ENCODE measurements at regions not wholly inside any gene's neighbourhood (a gene's known extent, or its start where the extent isn't known, plus 50 kb on each side); places are given as distances from the start of the nearest gene placed in this dataset.

DNA sequence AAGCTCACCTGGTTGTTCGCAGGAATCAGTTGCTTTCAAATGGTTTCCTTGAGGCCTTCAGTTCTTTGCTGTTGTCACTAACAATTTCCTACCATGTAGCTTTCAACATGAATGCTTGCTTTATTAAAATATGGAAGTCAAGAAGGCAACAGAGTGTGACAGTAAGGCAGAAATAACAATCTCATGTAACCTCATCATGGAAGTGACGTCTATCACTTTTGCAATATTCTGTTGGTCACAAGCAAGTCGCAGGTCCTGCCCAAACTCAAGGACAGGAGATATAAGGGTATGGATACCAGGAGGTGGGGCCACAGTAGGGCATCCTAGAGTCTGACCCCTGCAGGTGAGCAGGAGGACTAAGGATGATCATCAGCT is 296.8 kb upstream of the ZP4 start:
- DNase-seq (ENCODE audit: low spot score) = no peak
- no peaks in the 10 kb centered on the region for H3K4me1 ChIP-seq (ENCODE audit: control insufficient read depth in 4 of 4, insufficient read depth in 4 of 4, low read length in 3 of 4)
- no peaks in the 10 kb centered on the region for H3K36me3 ChIP-seq (ENCODE audit: control insufficient read depth in 4 of 4, insufficient read depth in 3 of 4, low read depth in 1 of 4, low read length in 3 of 4)
- H3K9me3 ChIP-seq (ENCODE audit: control insufficient read depth in 4 of 4, low read length in 3 of 4) = peaks cover 0 to 3% (median 1%) of the 10 kb centered on the region in 4 donors
- H3K9ac ChIP-seq (ENCODE audit: low read depth in 1 of 2, low read length in 2 of 2) = no peak overlapping the region
- TF ChIP-seq JUND (IDR thresholded peaks at IDR 0.05) (no peak), FOXA1 (IDR thresholded peaks at IDR 0.05) (no peak), SP1 (IDR thresholded peaks at IDR 0.05) (no peak), TAF1 (conservative IDR thresholded peaks at IDR 0.05) (no peak), GABPA (IDR thresholded peaks at IDR 0.05 in 1 of 2, conservative IDR thresholded peaks at IDR 0.05 in 1 of 2) (no peak), RXRA (IDR thresholded peaks at IDR 0.05) (no peak), NR2F2 (IDR thresholded peaks at IDR 0.05) (no peak), REST (IDR thresholded peaks at IDR 0.05) (no peak), HNF4A (conservative IDR thresholded peaks at IDR 0.05) (no peak), HNF4G (IDR thresholded peaks at IDR 0.05) (no peak), YY1 (IDR thresholded peaks at IDR 0.05) (no peak), FOXA2 (IDR thresholded peaks at IDR 0.05) (no peak)
- TF ChIP-seq, protein P1, sequence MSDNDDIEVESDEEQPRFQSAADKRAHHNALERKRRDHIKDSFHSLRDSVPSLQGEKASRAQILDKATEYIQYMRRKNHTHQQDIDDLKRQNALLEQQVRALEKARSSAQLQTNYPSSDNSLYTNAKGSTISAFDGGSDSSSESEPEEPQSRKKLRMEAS (IDR thresholded peaks at IDR 0.05) = no peak
- TF ChIP-seq, protein P2, sequence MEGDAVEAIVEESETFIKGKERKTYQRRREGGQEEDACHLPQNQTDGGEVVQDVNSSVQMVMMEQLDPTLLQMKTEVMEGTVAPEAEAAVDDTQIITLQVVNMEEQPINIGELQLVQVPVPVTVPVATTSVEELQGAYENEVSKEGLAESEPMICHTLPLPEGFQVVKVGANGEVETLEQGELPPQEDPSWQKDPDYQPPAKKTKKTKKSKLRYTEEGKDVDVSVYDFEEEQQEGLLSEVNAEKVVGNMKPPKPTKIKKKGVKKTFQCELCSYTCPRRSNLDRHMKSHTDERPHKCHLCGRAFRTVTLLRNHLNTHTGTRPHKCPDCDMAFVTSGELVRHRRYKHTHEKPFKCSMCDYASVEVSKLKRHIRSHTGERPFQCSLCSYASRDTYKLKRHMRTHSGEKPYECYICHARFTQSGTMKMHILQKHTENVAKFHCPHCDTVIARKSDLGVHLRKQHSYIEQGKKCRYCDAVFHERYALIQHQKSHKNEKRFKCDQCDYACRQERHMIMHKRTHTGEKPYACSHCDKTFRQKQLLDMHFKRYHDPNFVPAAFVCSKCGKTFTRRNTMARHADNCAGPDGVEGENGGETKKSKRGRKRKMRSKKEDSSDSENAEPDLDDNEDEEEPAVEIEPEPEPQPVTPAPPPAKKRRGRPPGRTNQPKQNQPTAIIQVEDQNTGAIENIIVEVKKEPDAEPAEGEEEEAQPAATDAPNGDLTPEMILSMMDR (IDR thresholded peaks at IDR 0.05; ENCODE audit: low read depth, low read length, missing input control) = no peak
- TF ChIP-seq, protein P3, sequence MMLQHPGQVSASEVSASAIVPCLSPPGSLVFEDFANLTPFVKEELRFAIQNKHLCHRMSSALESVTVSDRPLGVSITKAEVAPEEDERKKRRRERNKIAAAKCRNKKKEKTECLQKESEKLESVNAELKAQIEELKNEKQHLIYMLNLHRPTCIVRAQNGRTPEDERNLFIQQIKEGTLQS (IDR thresholded peaks at IDR 0.05) = no peak
- 92% methylated on average over 3 of the region's 3 CpGs for WGBS
- no peak overlapping the region for H3K27ac ChIP-seq (ENCODE audit: low read depth in 1 of 2, low read length in 2 of 2)
- H3K27me3 ChIP-seq (ENCODE audit: control insufficient read depth in 4 of 4, insufficient read depth in 4 of 4, low read length in 3 of 4) = no peaks in the 10 kb centered on the region
- H3K4me3 ChIP-seq (ENCODE audit: low read depth in 1 of 3, low read length in 3 of 3) = no peak overlapping the region

DNA sequence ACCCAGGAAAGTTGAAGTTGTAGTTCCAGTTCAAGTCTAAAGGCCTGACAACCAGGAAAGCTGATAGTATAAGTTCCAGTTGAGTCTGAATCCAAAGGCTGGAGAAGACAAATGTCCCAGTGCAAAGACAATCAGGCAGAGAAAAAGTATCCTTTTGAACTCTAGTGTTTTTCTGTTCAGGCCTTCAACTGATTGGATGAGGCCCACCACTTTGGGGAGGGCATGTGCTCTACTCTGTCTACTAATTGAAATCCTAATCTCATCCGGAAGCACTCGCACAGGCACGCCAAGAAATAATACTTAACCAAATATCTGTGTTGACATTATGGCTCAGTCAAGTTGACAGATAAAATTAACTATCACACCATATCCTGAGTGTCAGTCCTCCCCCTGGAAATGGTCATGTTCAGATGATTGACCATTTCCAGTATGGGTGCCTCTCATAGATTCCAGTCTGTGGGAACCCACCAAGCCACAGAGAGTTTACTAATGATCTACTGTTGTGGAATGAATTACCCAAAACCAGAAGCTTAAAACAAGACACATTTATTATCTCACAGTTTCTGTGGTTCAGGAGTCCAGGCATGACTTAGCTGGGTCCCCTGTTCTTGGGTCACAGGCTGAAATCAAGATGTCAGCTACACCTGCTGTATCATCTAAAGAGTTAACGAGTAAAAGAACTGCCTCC is 296.3 kb upstream of the ZP4 start:
- WGBS = 88% methylated on average over 4 of the region's 4 CpGs
- TF ChIP-seq GABPA (IDR thresholded peaks at IDR 0.05 in 1 of 2, conservative IDR thresholded peaks at IDR 0.05 in 1 of 2) (no peak), HNF4A (conservative IDR thresholded peaks at IDR 0.05) (no peak), REST (IDR thresholded peaks at IDR 0.05) (no peak), HNF4G (IDR thresholded peaks at IDR 0.05) (no peak), FOXA2 (IDR thresholded peaks at IDR 0.05) (no peak), TAF1 (conservative IDR thresholded peaks at IDR 0.05) (no peak), YY1 (IDR thresholded peaks at IDR 0.05) (no peak), SP1 (IDR thresholded peaks at IDR 0.05) (no peak), EGR1 (IDR thresholded peaks at IDR 0.05; ENCODE audit: low read depth in 2 of 2) (no peak), FOXA1 (IDR thresholded peaks at IDR 0.05) (no peak), JUND (IDR thresholded peaks at IDR 0.05) (no peak)
- TF ChIP-seq, protein P4, sequence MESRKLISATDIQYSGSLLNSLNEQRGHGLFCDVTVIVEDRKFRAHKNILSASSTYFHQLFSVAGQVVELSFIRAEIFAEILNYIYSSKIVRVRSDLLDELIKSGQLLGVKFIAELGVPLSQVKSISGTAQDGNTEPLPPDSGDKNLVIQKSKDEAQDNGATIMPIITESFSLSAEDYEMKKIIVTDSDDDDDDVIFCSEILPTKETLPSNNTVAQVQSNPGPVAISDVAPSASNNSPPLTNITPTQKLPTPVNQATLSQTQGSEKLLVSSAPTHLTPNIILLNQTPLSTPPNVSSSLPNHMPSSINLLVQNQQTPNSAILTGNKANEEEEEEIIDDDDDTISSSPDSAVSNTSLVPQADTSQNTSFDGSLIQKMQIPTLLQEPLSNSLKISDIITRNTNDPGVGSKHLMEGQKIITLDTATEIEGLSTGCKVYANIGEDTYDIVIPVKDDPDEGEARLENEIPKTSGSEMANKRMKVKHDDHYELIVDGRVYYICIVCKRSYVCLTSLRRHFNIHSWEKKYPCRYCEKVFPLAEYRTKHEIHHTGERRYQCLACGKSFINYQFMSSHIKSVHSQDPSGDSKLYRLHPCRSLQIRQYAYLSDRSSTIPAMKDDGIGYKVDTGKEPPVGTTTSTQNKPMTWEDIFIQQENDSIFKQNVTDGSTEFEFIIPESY (IDR thresholded peaks at IDR 0.05) = no peak
- TF ChIP-seq, protein P3 (IDR thresholded peaks at IDR 0.05) = no peak

More for the DNA sequence above, 296.3 kb upstream of the ZP4 start:
- no peaks in the 10 kb centered on the region for H3K4me1 ChIP-seq (ENCODE audit: control insufficient read depth in 4 of 4, insufficient read depth in 4 of 4, low read length in 3 of 4)
- no peak for DNase-seq (ENCODE audit: low spot score)
- H3K36me3 ChIP-seq (ENCODE audit: control insufficient read depth in 4 of 4, insufficient read depth in 3 of 4, low read depth in 1 of 4, low read length in 3 of 4) = no peaks in the 10 kb centered on the region
- H3K9ac ChIP-seq (ENCODE audit: low read depth in 1 of 2, low read length in 2 of 2) = no peak overlapping the region
- H3K4me3 ChIP-seq (ENCODE audit: low read depth in 1 of 3, low read length in 3 of 3) = no peak overlapping the region
- H3K27me3 ChIP-seq (ENCODE audit: control insufficient read depth in 4 of 4, insufficient read depth in 4 of 4, low read length in 3 of 4) = no peaks in the 10 kb centered on the region
- H3K27ac ChIP-seq (ENCODE audit: low read depth in 1 of 2, low read length in 2 of 2) = no peak overlapping the region
- H3K9me3 ChIP-seq (ENCODE audit: control insufficient read depth in 4 of 4, low read length in 3 of 4) = peaks cover 0 to 3% (median 2%) of the 10 kb centered on the region in 4 donors
